HCT116 (cell line): ENCODE measurements at regions not wholly inside any gene's neighbourhood (a gene's known extent, or its start where the extent isn't known, plus 50 kb on each side); places are given as distances from the start of the nearest gene placed in this dataset.

Source experiments
- ATAC-seq: fragments of 200-7000 bp; cut with Tn5 transposase; 2 replicates; pipeline ENCODE4 v1.9.1; 2020; ENCODE audit warnings: mild to moderate bottlenecking, moderate library complexity
- BruUV-seq: library from RNA; stranded (reverse); fragments of 400-500 nt; replicated peaks from 2 replicates; lab custom pipeline; 2021; lab: Mats Ljungman, UMichigan
- CTCF ChIA-PET: fragments of 300-600 bp; sonication (Branson Sonifier 250); formaldehyde crosslinking; loops from one replicate; lab custom pipeline; 2021; ENCODE audit warnings: antibody characterized with exemption; lab: Charles Lee
- POLR2A ChIA-PET: fragments of 300-600, 350-600 bp; sonication (Branson Sonifier 250); formaldehyde crosslinking; loops from one replicate; lab custom pipeline; 2021; ENCODE audit warnings: antibody characterized with exemption; lab: Charles Lee
- RAD21 ChIA-PET, 2 experiments: fragments of 300-600 bp; sonication (Branson Sonifier 250); formaldehyde crosslinking; loops; one replicate each; lab custom pipeline; 2023; ENCODE audit warnings: low total read pairs in 2 of 2; ENCODE audit not compliant: uncharacterized antibody in 2 of 2, unreplicated experiment in 2 of 2, low non-redundant PET in 1 of 2; lab: Charles Lee
- DNase-seq: peaks from one replicate; pipeline ENCODE4 v3.0.0-alpha.2; 2010; ENCODE audit warnings: low read depth, low spot score
- H2AFZ ChIP-seq: fragments of 200-600 bp; shearing (Covaris generic), sonication (generic); 2 replicates; pipeline ENCODE4 v1.6.1; 2017; ENCODE audit warnings: low read depth, mixed run types, mixed read lengths, antibody characterized with exemption, low read length; ENCODE audit not compliant: poor library complexity, severe bottlenecking
- H3K27ac ChIP-seq: 2 replicates; pipeline ENCODE4 v1.5.1; 2012; ENCODE audit warnings: low read depth, low read length
- H3K27me3 ChIP-seq: fragments of 200-600 bp; sonication (generic); 2 replicates; pipeline ENCODE4 v1.6.1; 2016; ENCODE audit warnings: mixed run types, low read length, mixed read lengths; ENCODE audit not compliant: insufficient read depth
- H3K36me3 ChIP-seq, 2 experiments: fragments of 200-500 bp in 1 of 2; fragments of 200-600 bp in 1 of 2; sonication (Bioruptor generic) in 1 of 2; sonication (generic) in 1 of 2; 2 replicates each; pipeline versions ENCODE4 v1.5.1 to v1.6.1; 2014 to 2016; ENCODE audit warnings: low read length in 2 of 2, inconsistent platforms in 1 of 2, mixed read lengths in 1 of 2, mixed run types in 1 of 2; ENCODE audit not compliant: insufficient read depth in 2 of 2, control insufficient read depth in 1 of 2
- H3K4me1 ChIP-seq, 2 experiments: fragments of 200-600 bp in 1 of 2; sonication (generic) in 1 of 2; 2 replicates each; pipeline versions ENCODE4 v1.5.1 to v1.6.1; 2012 to 2017; ENCODE audit warnings: low read length in 2 of 2, inconsistent platforms in 1 of 2, mild to moderate bottlenecking in 1 of 2, mixed read lengths in 1 of 2, mixed run types in 1 of 2, moderate library complexity in 1 of 2; ENCODE audit not compliant: insufficient read depth in 2 of 2, control insufficient read depth in 1 of 2
- H3K4me2 ChIP-seq: fragments of 200-600 bp; sonication (generic); 2 replicates; pipeline ENCODE4 v1.6.1; 2017; ENCODE audit warnings: mixed run types, low read length, mixed read lengths
- H3K4me3 ChIP-seq, 2 experiments: fragments of 200-600 bp in 1 of 2; sonication (generic) in 1 of 2; replicated peaks in 1 of 2; 2 replicates each; pipeline ENCODE4 v1.5.1; 2011 to 2016; ENCODE audit warnings: low read length in 2 of 2, control low read depth in 1 of 2, low read depth in 1 of 2, mild to moderate bottlenecking in 1 of 2, mixed read lengths in 1 of 2, mixed run types in 1 of 2
- H3K79me2 ChIP-seq: fragments of 200-600 bp; sonication (generic); 2 replicates; pipeline ENCODE4 v1.6.1; 2017; ENCODE audit warnings: mild to moderate bottlenecking, mixed run types, low read length, moderate library complexity, mixed read lengths; ENCODE audit not compliant: insufficient read depth
- H3K9ac ChIP-seq: fragments of 200-600 bp; sonication (generic); 2 replicates; pipeline ENCODE4 v1.6.1; 2016; ENCODE audit warnings: low read length, mixed read lengths
- H3K9me2 ChIP-seq: fragments of 200-600 bp; sonication (generic), shearing (Covaris generic); 2 replicates; pipeline ENCODE4 v1.6.1; 2017; ENCODE audit warnings: mixed run types, mild to moderate bottlenecking, moderate library complexity; ENCODE audit not compliant: insufficient read depth
- H3K9me3 ChIP-seq, 2 experiments: fragments of 200-500 bp in 1 of 2; fragments of 200-600 bp in 1 of 2; sonication (Bioruptor generic) in 1 of 2; sonication (generic) in 1 of 2; 2 replicates each; pipeline ENCODE4 v1.6.1; 2014 to 2017; ENCODE audit warnings: low read length in 2 of 2, mixed read lengths in 2 of 2, inconsistent platforms in 1 of 2, low read depth in 1 of 2, mild to moderate bottlenecking in 1 of 2, mixed run types in 1 of 2, moderate library complexity in 1 of 2; ENCODE audit not compliant: control insufficient read depth in 1 of 2, insufficient read depth in 1 of 2
- H4K20me1 ChIP-seq: fragments of 200-600 bp; sonication (generic), shearing (Covaris generic); 2 replicates; pipeline ENCODE4 v1.6.1; 2017; ENCODE audit warnings: mixed run types, mild to moderate bottlenecking, moderate library complexity; ENCODE audit not compliant: insufficient read depth
- CEBPB ChIP-seq: IDR thresholded peaks from 2 replicates; pipeline ENCODE4 v1.6.1; 2012; ENCODE audit warnings: low read depth
- EGR1 ChIP-seq: IDR thresholded peaks from 2 replicates; pipeline ENCODE4 v1.6.1; 2012; ENCODE audit warnings: low read depth
- EZH2 ChIP-seq: fragments of 200-600 bp; sonication (generic); IDR thresholded peaks from 2 replicates; pipeline ENCODE4 v1.6.1; 2017; ENCODE audit warnings: antibody characterized with exemption, mixed run types
- FOSL1 ChIP-seq: IDR thresholded peaks from 2 replicates; pipeline ENCODE4 v1.6.1; 2012; ENCODE audit warnings: low read depth
- JUND ChIP-seq: IDR thresholded peaks from 2 replicates; pipeline ENCODE4 v1.6.1; 2012
- POLR2A ChIP-seq: IDR thresholded peaks from 2 replicates; pipeline ENCODE4 v1.7.0; 2011; ENCODE audit warnings: borderline replicate concordance; ENCODE audit not compliant: insufficient read depth, insufficient read length; ENCODE audit errors: extremely low read depth
- POLR2AphosphoS5 ChIP-seq: IDR thresholded peaks from 2 replicates; pipeline ENCODE4 v1.6.1; 2011; ENCODE audit warnings: mild to moderate bottlenecking, low read depth, low read length, moderate library complexity
- RAD21 ChIP-seq: IDR thresholded peaks from 2 replicates; pipeline ENCODE4 v1.6.1; 2012; ENCODE audit warnings: low read depth, mild to moderate bottlenecking
- SIN3A ChIP-seq: IDR thresholded peaks from 2 replicates; pipeline ENCODE4 v1.6.1; 2012; ENCODE audit warnings: low read depth
- SRF ChIP-seq: IDR thresholded peaks from 2 replicates; pipeline ENCODE4 v1.6.1; 2012; ENCODE audit warnings: low read depth
- TCF7L2 ChIP-seq: IDR thresholded peaks from 2 replicates; pipeline ENCODE4 v1.7.0; 2011; ENCODE audit warnings: borderline replicate concordance, inconsistent platforms; ENCODE audit not compliant: insufficient read depth, insufficient read length; ENCODE audit errors: extremely low read depth
- YY1 ChIP-seq: IDR thresholded peaks from 2 replicates; pipeline ENCODE4 v1.6.1; 2011; ENCODE audit warnings: low read length, low read depth, moderate library complexity, mild to moderate bottlenecking; ENCODE audit not compliant: insufficient replicate concordance; ENCODE audit errors: extremely low read depth
- ZFX ChIP-seq: fragments of 450-650 bp; IDR thresholded peaks from 2 replicates; pipeline ENCODE4 v1.6.1; 2017
- ZNF274 ChIP-seq: fragments of 200-500 bp; sonication (Bioruptor generic); IDR thresholded peaks from 2 replicates; pipeline ENCODE4 v1.6.1; 2014; ENCODE audit warnings: mild to moderate bottlenecking, low read depth, low read length, inconsistent platforms
- intact Hi-C: fragments of 100-400 bp; cut with micrococcal nuclease; formaldehyde crosslinking; loops from 2 replicates; pipeline ENCODE4 v1.10.0; 2022
- TF ChIP-seq, protein P1 (sequence below): IDR thresholded peaks from 2 replicates; pipeline ENCODE4 v1.6.1; 2012
- TF ChIP-seq, protein P2 (sequence below): IDR thresholded peaks from 2 replicates; pipeline ENCODE4 v1.6.1; 2012

DNA sequence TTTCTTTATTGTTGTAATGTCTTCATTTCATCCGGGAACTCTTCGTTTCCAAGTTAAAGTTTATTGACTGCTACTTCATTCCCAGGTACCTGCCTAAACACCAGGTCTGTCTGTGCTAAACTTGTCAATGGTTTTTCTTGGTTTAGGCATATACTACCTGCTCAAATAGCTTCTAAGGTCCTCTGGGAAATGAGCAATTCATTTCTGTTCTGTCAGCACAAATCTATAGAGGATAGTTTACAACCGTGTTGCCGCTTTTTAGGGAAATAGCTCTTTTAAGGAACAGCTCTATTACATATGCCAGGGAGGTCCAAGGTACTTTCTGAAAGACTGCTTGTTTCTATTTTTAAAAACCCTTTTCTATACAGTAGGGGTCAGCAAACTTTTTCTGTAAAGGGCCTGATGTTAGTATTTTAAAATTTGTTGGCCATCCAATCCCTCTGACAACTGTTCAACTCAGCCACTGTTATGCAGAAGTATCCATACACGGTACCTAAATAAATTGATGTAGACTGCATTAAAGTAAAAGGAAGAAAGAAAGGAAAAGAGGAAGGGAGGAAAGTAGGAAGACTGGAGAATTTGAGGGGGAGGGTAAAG, 222.7 kb upstream of the PTBP2 start:
- no peaks in the 10 kb centered on the region for H3K9me3 ChIP-seq
- no peaks in the 10 kb centered on the region for H4K20me1 ChIP-seq
- no peak for ATAC-seq
- TF ChIP-seq EGR1 = no peak
- TF ChIP-seq, protein P1, sequence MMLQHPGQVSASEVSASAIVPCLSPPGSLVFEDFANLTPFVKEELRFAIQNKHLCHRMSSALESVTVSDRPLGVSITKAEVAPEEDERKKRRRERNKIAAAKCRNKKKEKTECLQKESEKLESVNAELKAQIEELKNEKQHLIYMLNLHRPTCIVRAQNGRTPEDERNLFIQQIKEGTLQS = no peak
- no peak for TF ChIP-seq POLR2A
- TF ChIP-seq TCF7L2 = no peak
- no peak for TF ChIP-seq SRF
- TF ChIP-seq RAD21 = no peak
- no peak for TF ChIP-seq JUND
- no peak for TF ChIP-seq CEBPB
- no peak for TF ChIP-seq POLR2AphosphoS5
- TF ChIP-seq EZH2 = no peak
- TF ChIP-seq, protein P2, sequence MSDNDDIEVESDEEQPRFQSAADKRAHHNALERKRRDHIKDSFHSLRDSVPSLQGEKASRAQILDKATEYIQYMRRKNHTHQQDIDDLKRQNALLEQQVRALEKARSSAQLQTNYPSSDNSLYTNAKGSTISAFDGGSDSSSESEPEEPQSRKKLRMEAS = no peak
- H3K36me3 ChIP-seq = no peaks in the 10 kb centered on the region
- CTCF ChIA-PET = no interaction called here
- POLR2A ChIA-PET = no interaction called here
- no peak overlapping the region for H3K4me2 ChIP-seq
- RAD21 ChIA-PET = no interaction called here
- BruUV-seq = no TSS peak
- no peaks in the 10 kb centered on the region for H3K9me2 ChIP-seq
- H3K79me2 ChIP-seq = no peaks in the 10 kb centered on the region
- H2AFZ ChIP-seq = no peak overlapping the region
- H3K27ac ChIP-seq = no peak overlapping the region
- no peaks in the 10 kb centered on the region for H3K27me3 ChIP-seq
- intact Hi-C loops = no loop called here
- DNase-seq = no peak
- no peak overlapping the region for H3K9ac ChIP-seq
- no peak overlapping the region for H3K4me3 ChIP-seq
- no peaks in the 10 kb centered on the region for H3K4me1 ChIP-seq

DNA sequence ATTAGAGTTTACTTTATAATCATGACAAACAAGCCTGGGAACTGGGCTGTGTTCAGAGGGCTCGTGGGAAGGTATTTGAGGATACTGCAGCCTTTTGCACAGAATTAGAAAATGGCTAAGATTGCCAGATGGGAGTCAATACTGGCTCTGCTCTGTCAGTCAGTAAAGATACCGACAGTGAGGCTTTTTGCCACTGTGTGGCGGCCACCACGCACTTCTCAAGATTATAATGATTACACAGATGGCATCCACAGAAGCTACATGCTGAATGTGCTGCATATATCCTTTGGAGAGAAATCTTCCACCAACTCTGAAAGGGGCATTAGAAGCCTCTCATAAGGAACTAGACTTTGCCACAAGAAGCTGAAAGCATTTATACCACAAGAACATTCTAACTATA, 213.4 kb upstream of the PTBP2 start:
- no peak for ATAC-seq
- Histone ChIP-seq H3K27ac (no peak overlapping the region), H3K4me1 (no peaks in the 10 kb centered on the region), H3K4me2 (no peak overlapping the region), H3K9me3 (no peaks in the 10 kb centered on the region), H3K4me3 (no peak overlapping the region), H3K9ac (no peak overlapping the region)
- no peak for DNase-seq
- intact Hi-C loops = no loop called here
- POLR2A ChIA-PET = no interaction called here
- TF ChIP-seq FOSL1 = no peak
- TF ChIP-seq EZH2 = no peak
- TF ChIP-seq YY1 = no peak
- TF ChIP-seq CEBPB = no peak
- TF ChIP-seq ZFX = no peak
- no peak for TF ChIP-seq SRF
- TF ChIP-seq SIN3A = no peak
- no peak for TF ChIP-seq ZNF274
- TF ChIP-seq, protein P1 = no peak
- TF ChIP-seq, all 23 proteins: peak for 0
- Histone ChIP-seq H2AFZ (no peak overlapping the region), H3K79me2 (no peaks in the 10 kb centered on the region), H3K27me3 (no peaks in the 10 kb centered on the region), H3K9me2 (no peaks in the 10 kb centered on the region), H4K20me1 (no peaks in the 10 kb centered on the region), H3K36me3 (no peaks in the 10 kb centered on the region)
- ChIA-PET RAD21 (no interaction called here), CTCF (no interaction called here)
- no TSS peak for BruUV-seq
